Smooth muscle cell (in vitro differentiated cells): ENCODE measurements at regions not wholly inside any gene's neighbourhood (a gene's known extent, or its start where the extent isn't known, plus 50 kb on each side); places are given as distances from the start of the nearest gene placed in this dataset.

ENCODE experiments used
- DNase-seq: peaks from one replicate; lab custom pipeline; 2025; ENCODE audit not compliant: unreplicated experiment; lab: John Stamatoyannopoulos, UW
- H2AFZ ChIP-seq: fragments of 200-600 bp; sonication (generic); 2 replicates; pipeline ENCODE4 v1.6.0; 2016; ENCODE audit warnings: antibody characterized with exemption, low read depth, mild to moderate bottlenecking
- H3F3A ChIP-seq: fragments of 200-600 bp; sonication (generic); 2 replicates; pipeline ENCODE4 v1.6.0; 2017; ENCODE audit warnings: antibody characterized with exemption, low read depth
- H3K27ac ChIP-seq: fragments of 200-600 bp; sonication (generic); 2 replicates; pipeline ENCODE4 v1.5.1; 2016; ENCODE audit warnings: low read depth, mild to moderate bottlenecking
- H3K27me3 ChIP-seq: fragments of 200-600 bp; sonication (generic); 2 replicates; pipeline ENCODE4 v1.6.1; 2016; ENCODE audit warnings: low read depth, mild to moderate bottlenecking
- H3K36me3 ChIP-seq: fragments of 200-600 bp; sonication (generic); 2 replicates; pipeline ENCODE4 v1.5.1; 2016; ENCODE audit warnings: low read depth
- H3K4me1 ChIP-seq: fragments of 200-600 bp; sonication (generic); 2 replicates; pipeline ENCODE4 v1.5.1; 2016; ENCODE audit warnings: low read depth
- H3K4me2 ChIP-seq: fragments of 200-600 bp; sonication (generic); 2 replicates; pipeline ENCODE4 v1.6.0; 2016; ENCODE audit warnings: mild to moderate bottlenecking
- H3K4me3 ChIP-seq: fragments of 200-600 bp; sonication (generic); 2 replicates; pipeline ENCODE4 v1.5.1; 2016; ENCODE audit warnings: mild to moderate bottlenecking
- H3K79me2 ChIP-seq: fragments of 200-600 bp; sonication (generic); 2 replicates; pipeline ENCODE4 v1.6.0; 2016; ENCODE audit warnings: low read depth, mild to moderate bottlenecking
- H3K9ac ChIP-seq: fragments of 200-600 bp; sonication (generic); 2 replicates; pipeline ENCODE4 v1.6.0; 2016; ENCODE audit warnings: low read depth
- H3K9me3 ChIP-seq: fragments of 200-600 bp; sonication (generic); replicated peaks from 2 replicates; pipeline ENCODE4 v1.5.1; 2016; ENCODE audit warnings: low read depth
- H4K20me1 ChIP-seq: fragments of 200-600 bp; sonication (generic); 2 replicates; pipeline ENCODE4 v1.6.0; 2016; ENCODE audit warnings: low read depth
- WGBS: methylation state at CpG from one replicate; pipeline ENCODE4 v1.1.7; 2016; ENCODE audit warnings: low lambda C conversion rate; 5-methylcytosine and 5-hydroxymethylcytosine counted together
- TF ChIP-seq, protein P1 (sequence below): fragments of 200-600 bp; sonication (generic); IDR thresholded peaks from 2 replicates; pipeline ENCODE4 v1.5.1; 2017; ENCODE audit warnings: borderline replicate concordance, mild to moderate bottlenecking, antibody characterized with exemption; ENCODE audit not compliant: insufficient read depth, poor library complexity, severe bottlenecking

DNA sequence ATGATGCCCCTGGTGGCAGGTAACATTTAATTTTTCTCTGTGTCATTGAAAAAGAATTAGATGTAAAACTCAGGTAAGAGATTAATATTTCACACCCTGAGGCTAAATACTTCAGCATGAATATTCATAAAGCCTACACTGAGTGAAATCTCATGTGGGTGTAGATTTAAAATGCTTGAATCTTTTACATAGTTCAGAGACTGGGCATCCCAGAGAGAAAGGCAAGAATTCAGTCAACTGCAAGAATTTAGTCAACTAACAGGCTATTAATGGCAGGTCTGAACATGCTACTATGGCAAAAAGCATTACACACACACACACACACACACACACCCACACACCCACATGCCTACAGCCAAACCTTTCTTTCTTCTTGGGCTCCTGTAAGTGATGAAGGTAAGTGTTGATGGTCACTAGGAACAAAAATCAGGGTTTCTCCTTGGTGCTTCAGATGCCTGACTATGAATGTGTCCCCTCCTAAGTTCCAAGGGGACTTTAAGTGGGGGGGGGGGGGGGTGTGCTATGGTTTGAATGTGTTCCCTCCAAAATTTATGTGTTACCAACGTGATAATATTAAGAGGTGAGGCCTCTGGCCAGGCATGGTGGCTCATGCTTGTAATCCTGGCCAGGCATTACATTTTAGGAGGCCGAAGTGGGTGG, 63.7 kb upstream of the PSMD7 start:
- Histone ChIP-seq H3K27me3 (peaks cover 3% of the 10 kb centered on the region), H3K4me1 (no peaks in the 10 kb centered on the region), H3K79me2 (no peaks in the 10 kb centered on the region), H4K20me1 (no peaks in the 10 kb centered on the region), H3F3A (no peaks in the 10 kb centered on the region), H3K9me3 (no peaks in the 10 kb centered on the region), H3K4me2 (no peak overlapping the region), H3K36me3 (no peaks in the 10 kb centered on the region), H3K9ac (no peak overlapping the region), H3K4me3 (no peak overlapping the region), H2AFZ (no peak overlapping the region), H3K27ac (no peak overlapping the region)
- no peak for DNase-seq
- TF ChIP-seq, protein P1, sequence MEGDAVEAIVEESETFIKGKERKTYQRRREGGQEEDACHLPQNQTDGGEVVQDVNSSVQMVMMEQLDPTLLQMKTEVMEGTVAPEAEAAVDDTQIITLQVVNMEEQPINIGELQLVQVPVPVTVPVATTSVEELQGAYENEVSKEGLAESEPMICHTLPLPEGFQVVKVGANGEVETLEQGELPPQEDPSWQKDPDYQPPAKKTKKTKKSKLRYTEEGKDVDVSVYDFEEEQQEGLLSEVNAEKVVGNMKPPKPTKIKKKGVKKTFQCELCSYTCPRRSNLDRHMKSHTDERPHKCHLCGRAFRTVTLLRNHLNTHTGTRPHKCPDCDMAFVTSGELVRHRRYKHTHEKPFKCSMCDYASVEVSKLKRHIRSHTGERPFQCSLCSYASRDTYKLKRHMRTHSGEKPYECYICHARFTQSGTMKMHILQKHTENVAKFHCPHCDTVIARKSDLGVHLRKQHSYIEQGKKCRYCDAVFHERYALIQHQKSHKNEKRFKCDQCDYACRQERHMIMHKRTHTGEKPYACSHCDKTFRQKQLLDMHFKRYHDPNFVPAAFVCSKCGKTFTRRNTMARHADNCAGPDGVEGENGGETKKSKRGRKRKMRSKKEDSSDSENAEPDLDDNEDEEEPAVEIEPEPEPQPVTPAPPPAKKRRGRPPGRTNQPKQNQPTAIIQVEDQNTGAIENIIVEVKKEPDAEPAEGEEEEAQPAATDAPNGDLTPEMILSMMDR: no peak
- 85% methylated on average over 2 of the region's 2 CpGs for WGBS

- Histone ChIP-seq H3K27me3 (peaks cover 3% of the 10 kb centered on the region), H3K4me3 (no peak overlapping the region), H3K9me3 (no peaks in the 10 kb centered on the region), H3K9ac (no peak overlapping the region), H3K27ac (no peak overlapping the region), H2AFZ (no peak overlapping the region), H3F3A (no peaks in the 10 kb centered on the region), H4K20me1 (no peaks in the 10 kb centered on the region), H3K4me1 (peaks cover 11% of the 10 kb centered on the region), H3K4me2 (no peak overlapping the region), H3K36me3 (no peaks in the 10 kb centered on the region), H3K79me2 (no peaks in the 10 kb centered on the region)
- TF ChIP-seq, protein P1: no peak
- WGBS: 76% methylated on average over 6 of the region's 6 CpGs
- no peak for DNase-seq
Observed at GRCh38 chr16:74230126-74230525, 66.5 kb upstream of the PSMD7 start.

DNA sequence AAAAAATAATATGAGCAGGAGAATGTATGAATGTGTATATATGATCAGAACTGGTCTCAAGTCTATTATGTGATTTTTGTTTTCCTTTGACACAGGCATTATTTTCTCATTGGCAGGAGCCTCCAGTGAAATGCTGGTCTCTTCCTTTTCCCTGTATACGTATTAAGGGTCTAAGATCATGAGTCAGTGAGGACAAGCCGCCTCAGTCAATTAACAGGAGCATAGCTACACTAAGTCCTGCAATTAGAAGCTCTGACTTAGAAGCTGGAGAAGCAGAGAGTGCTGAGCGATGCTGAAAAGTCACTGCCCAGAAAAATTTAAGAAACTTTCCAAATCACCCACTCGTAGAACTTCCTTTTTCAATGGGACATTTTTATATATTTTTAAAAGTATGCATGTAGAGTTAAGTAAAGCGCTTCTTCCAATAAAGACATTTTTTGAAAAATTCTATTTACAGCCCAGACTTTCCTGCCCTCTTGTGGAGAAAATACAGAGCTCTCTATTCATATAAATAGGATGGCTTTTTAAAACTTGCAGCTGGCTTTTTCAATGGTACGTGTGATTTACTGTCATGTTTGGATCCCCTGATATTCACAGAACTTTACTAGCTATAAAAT, 70.2 kb upstream of the PSMD7 start:
- no peaks in the 10 kb centered on the region for H3K36me3 ChIP-seq
- TF ChIP-seq, protein P1: peak; percentile 58
- H2AFZ ChIP-seq: peak overlapping the region; percentile 43
- H3K27ac ChIP-seq: no peak overlapping the region
- no peaks in the 10 kb centered on the region for H3K79me2 ChIP-seq
- H3K4me2 ChIP-seq: peak overlapping the region; percentile 80
- peaks cover 11% of the 10 kb centered on the region for H3K4me1 ChIP-seq
- H3K9me3 ChIP-seq: no peaks in the 10 kb centered on the region
- WGBS: 17% methylated on average over 6 of the region's 6 CpGs
- DNase-seq: no peak
- no peak overlapping the region for H3K9ac ChIP-seq
- H3F3A ChIP-seq: no peaks in the 10 kb centered on the region
- peak overlapping the region; percentile 28 for H3K4me3 ChIP-seq
- peaks cover 3% of the 10 kb centered on the region for H3K27me3 ChIP-seq
- no peaks in the 10 kb centered on the region for H4K20me1 ChIP-seq
